HG02970 (cell line): ENCODE measurements at regions not wholly inside any gene's neighbourhood (a gene's known extent, or its start where the extent isn't known, plus 50 kb on each side); places are given as distances from the start of the nearest gene placed in this dataset.

Experiments used
- ATAC-seq: cut with Tn5 transposase; IDR thresholded peaks from one replicate; pipeline ENCODE4 v1.9.1; 2021; ENCODE audit warnings: mild to moderate bottlenecking, moderate library complexity, moderate number of reproducible peaks; ENCODE audit not compliant: unreplicated experiment, low FRiP score

DNA sequence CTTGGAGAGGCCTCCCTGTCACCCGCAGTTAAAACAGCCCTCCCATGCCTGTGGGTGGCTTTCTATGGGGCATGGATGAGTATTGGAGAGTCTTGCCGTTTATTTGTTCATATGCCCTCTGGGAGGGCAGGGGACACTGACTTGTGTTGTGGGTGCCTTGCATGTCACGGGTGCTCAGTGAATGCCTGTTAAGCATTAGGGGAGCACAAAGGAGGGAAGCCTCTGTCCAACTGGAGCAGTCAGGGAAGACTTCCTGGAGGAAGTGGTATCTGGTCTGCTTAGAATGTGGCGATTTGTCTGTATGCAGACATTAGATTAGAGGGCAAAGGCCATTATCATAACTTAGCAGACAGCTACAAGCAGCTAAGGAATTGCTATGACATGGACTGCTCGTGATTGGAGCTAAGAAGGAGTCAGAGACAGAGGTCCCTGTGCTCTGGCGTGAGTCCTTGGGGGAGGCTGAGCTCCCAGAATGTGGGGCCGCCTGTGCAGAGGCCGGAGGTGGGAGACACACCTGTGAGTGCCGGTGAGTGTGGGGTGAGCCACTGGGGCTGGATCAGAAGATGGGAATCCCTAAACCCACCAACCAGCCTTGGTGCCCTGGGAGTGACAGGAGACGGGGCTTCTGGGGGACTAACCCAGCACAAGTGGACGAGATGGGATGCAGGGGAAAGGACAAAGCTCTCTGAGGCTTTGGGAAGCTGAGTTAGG, 286.1 kb downstream of the SEC14L1 start:
- no peak for ATAC-seq

DNA sequence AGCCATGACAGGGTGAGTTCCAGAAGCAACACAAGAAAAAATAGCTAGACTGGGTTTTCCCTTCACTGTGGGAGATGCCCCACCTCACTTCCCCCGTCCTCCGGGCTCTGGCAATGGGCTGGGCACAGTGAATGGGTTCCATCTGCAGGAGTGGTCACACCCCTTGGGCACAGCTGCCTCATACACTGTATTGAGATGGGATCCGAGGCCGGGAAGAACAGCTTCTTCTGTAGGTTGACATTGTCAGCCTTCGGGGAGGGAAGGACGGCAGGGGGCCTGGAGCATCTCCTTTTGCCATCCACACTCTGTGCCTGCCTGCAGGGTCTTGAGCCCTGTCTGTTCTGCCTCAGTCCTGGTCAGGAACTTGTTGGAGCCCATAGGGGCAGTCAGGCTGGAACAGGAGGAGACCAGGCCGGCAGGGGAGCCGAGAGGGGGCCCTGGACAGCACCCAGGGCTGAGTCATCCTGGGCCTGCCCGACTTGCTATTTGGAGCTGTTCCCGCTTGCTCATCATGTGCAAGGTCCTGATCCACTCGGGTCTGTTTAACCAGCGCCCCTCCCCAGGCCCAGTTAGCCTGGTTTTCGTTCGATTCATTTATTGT, 286.7 kb downstream of the SEC14L1 start:
- ATAC-seq: no peak

DNA sequence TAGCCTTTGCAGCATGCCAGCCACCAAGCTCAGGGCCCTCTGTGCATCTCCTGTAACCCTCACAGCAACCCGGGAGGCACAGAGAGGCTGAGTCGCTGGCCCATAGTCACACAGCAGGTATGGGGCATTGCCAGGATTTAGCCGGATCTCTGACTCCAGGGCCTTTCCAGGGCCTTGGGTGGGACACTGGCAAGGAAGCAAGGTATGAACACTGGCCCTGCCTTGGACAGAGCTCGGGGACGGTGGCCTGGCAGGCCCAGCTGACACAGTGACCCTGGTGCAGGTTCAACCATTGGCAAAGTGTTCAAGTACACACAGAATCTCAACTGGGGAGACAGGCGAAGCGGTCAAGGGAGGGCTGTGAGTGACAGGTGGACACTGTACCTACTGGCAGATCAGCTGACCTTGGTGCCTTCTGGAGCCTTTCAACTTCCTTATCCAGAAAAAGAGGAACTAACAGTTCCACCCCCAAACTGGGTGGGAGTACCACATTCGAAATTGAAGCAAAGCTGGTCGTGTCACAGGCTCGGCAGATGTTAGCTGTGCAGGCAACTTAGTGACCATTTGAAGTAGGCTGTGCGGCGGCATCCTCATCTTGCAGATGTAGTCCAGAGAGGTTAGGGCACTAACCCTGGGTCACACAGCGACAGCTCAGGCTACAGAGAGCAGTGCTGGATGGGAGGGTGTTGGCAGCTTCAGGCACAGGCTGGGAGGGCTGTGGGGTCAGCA, 287.4 kb downstream of the SEC14L1 start:
- ATAC-seq: no peak

GRCh38 chr17:77428749-77429368, 288.1 kb downstream of the SEC14L1 start:
- ATAC-seq: no peak

- ATAC-seq: no peak
Measured at GRCh38 chr17:77429369-77429968, 288.7 kb downstream of the SEC14L1 start.

GRCh38 chr17:77429969-77430752, 289.4 kb downstream of the SEC14L1 start:
- ATAC-seq: no peak

DNA sequence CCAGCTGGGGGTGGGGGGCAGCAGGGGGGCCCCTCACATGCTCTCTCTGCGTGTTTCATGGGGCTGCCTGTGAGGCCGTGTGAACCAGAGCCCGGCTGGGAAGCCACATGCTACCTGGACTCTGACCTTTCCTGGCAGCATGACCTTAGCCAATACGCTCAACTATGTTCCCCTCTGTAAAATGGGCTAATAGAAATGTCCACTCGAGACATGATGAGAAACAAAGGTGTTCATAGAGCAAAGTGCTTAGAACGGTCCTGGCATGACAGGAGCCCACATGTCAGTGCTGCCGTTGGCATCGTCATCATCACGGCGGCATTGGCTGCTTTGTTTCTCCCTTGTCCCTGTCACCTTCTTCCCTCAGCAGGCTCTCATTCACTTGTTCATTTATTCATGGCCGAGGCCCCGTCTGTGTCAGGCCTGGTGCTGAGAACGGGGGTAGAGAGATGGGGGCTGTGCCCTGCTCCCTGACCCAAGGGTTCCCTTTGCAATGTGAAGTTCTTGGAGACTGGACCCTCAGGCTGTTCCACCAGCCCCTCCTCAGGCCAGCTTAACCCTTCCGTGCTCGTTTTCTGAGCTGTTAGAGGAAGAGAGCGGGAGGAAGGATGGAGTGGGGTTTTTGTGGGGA, 291.4 kb downstream of the SEC14L1 start:
- no peak for ATAC-seq

- no peak for ATAC-seq
Measured at GRCh38 chr17:77432742-77433141, 292.0 kb downstream of the SEC14L1 start.

DNA sequence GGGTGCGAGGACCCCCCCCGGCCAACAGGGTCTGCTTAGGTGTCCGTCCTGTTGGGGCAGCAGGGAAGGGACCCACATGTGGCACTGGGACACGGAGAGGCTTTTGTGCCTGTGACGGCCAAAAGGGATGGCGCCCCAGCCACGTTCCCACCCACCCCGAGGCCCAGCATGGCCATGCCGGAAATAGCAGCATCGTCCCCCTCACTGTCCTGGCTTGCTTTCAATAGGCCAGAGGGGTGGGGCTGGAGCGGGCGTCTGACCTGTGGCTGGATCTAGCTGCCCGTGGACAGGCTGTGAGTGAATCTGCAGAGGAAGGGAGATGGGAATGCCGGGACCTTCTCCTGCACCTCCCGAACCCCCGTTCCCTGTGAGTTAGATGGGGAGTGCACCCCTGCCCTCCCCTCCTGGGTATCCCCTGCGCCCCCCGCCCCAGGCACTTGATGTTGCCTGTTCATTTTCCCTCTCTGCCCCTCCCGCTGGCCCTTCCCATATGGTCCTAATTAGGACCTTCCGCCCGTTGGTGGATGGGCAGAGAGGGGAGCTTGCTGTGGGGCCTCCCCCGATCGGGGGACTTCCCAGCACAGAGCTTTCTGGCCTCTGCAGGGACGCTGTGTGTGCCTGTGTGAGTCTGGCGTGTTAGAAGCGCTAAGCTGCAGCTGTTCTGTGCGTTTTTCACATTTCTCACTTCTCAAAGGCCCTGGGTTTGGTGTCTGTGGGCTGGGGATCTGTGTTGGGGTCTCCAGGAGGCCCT, 292.8 kb downstream of the SEC14L1 start:
- ATAC-seq: no peak

GRCh38 chr17:77434136-77435114, 293.7 kb downstream of the SEC14L1 start:
- ATAC-seq: no peak

DNA sequence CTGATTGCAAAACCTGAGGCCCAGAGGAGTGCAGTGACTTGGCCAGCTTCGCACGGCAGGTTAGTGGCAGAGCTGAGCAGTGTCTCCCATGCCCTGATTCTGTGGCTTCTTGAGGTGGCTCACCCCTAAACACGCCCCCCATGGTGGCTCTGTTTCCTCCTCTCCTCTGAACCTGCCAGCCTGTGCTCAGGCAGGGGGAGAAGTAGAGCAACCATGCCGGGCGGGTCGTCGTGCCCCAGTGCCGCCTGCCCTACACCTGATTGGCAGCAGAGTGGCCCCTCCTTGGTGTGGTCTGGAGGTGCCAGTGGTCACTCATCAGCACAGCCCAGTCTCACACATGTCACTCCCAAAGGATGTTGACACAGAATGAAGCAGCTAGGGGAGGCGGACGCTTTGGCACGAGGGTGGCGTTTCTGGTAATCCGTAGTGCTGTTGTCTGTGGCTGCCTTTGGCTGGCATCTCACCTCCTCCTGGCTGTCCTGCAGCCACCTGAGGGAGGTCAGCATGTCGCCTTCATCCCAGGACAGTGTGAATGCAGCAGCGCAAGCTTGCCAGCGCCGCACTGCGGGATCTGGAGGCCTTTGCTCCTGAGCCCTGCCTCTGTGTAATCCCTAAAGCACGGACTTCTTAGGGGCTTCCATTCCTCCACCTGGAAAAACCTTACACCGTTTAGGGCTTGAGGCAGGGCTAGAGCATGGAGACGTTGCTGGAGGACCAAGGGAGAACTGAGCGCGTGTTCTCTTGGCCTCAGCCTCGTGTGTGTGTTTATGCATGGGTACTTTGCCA, 294.7 kb downstream of the SEC14L1 start:
- ATAC-seq: no peak

GRCh38 chr17:77436058-77436442, 295.3 kb downstream of the SEC14L1 start:
- no peak for ATAC-seq

DNA sequence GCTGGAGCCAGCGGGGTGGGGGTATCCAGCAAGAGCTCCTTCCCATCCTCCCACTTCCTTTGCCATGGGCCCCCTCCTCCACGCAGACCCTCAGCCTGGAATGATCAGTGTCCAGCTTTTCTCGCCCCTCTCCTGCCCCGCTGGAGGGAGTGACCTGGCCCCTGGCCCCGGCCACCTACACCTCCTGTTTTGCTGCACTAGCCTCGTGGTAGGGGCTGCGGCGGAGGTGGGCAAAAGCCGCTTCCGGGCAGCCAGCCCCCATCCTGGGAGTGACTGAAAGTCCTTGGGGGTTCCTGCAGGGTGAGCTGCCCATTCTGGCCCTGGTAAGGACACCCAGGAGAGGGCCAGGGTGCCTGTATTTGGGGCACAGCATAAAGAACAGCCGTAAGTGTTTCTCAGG, 295.7 kb downstream of the SEC14L1 start:
- ATAC-seq: no peak

- no peak for ATAC-seq
Measured at GRCh38 chr17:77437017-77437416, 296.2 kb downstream of the SEC14L1 start.

DNA sequence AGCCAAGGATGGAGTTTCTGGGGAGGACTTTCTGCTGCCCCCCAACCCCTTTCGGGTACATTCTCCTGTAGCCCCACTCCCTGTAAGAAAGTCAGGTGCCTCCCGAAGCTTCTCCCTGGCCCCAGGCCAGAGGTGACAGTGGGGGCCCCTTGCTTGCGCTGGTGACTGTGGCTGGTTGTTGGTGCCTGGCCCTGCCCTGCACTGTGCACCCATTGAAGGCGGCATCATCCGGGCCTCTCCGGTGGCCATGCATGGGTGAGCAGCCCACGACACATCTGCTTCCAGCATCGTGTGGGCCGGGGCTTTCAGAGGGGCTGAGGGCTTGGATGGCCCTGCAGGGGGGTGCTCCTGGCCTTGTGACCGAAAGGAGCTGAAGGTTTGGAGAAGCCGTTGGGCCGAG, 297.0 kb downstream of the SEC14L1 start:
- no peak for ATAC-seq

DNA sequence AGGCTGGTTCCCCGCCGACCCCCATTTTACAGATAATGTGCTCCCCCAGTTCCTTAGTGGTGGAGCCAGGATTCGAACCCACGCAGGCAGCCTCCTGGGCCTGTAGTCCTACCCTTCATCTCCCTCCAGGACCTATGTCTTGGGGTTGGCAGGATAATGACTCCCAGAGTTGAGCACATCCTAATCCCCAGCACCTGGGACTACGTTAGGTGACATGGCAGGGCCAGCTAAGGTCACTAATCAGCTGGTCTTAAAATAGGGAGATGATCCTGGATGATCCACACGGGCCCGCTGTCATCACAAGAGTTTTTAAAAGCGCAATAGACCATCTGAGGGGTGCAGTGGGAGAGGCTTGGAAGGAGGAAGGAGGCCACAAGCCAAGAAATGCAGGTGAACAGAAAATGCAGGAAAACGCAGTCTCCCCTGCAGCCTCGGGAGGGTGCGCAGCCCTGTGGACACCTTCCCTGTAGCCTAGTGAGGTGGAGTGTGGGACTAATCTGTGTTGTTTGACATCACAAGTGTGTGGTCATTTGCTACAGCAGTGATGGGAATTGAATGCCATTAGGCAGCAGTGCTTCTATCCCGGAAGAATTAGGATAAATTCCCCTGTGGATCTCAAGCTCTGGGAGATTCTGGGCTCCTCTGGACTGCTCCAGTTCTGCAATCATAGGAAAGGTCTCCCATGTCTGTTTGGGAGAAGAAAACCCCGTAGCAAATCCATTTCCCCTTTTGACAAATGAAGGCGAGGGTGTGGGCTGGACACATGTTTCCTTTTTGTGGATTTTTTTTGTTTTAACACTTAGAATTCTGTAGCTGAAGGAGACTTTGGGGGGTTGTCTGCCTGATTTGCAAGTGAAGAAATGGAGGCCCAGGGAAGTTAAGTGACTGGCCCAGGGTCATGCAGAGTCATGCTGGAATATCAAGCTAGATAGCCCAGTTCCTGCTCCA, 297.7 kb downstream of the SEC14L1 start:
- ATAC-seq: no peak
